ENCODE measurements at regions not wholly inside any gene's neighbourhood (a gene's known extent, or its start where the extent isn't known, plus 50 kb on each side); places are given as distances from the start of the nearest gene placed in this dataset.

DNA sequence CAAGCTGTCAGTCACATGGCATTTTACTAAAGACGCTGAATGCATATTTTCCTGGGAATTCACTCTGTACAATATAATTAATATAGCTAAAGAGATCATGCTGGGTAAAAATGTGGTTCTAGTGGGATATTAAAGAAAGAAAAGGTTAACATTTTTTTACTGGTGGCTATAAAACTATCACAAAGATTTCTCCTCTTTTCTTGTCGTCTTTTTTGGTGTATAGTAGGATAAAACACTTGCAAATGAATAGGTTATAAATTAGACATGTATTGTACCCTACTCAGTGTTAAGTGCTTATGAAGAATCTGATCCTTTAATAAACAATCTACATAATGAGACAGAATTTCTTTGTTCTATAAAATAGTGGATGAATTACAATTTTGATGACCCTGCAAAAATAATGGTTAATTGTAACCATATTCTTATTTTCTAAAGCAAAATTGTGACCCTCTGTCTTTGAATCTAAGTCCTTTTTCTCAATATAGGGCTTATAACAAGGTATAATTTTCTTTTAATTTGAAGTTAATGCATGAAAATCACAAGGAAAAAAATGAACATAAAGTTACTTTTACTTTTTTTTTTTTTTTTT, 1540.4 kb upstream of the GOT2 start:
- TF ChIP-seq, protein P1, sequence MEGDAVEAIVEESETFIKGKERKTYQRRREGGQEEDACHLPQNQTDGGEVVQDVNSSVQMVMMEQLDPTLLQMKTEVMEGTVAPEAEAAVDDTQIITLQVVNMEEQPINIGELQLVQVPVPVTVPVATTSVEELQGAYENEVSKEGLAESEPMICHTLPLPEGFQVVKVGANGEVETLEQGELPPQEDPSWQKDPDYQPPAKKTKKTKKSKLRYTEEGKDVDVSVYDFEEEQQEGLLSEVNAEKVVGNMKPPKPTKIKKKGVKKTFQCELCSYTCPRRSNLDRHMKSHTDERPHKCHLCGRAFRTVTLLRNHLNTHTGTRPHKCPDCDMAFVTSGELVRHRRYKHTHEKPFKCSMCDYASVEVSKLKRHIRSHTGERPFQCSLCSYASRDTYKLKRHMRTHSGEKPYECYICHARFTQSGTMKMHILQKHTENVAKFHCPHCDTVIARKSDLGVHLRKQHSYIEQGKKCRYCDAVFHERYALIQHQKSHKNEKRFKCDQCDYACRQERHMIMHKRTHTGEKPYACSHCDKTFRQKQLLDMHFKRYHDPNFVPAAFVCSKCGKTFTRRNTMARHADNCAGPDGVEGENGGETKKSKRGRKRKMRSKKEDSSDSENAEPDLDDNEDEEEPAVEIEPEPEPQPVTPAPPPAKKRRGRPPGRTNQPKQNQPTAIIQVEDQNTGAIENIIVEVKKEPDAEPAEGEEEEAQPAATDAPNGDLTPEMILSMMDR (IDR thresholded peaks at IDR 0.05): no peak
- TF ChIP-seq POLR2A (IDR thresholded peaks at IDR 0.05): no peak
